ENCODE measurements at regions not wholly inside any gene's neighbourhood (a gene's known extent, or its start where the extent isn't known, plus 50 kb on each side); places are given as distances from the start of the nearest gene placed in this dataset.

DNA sequence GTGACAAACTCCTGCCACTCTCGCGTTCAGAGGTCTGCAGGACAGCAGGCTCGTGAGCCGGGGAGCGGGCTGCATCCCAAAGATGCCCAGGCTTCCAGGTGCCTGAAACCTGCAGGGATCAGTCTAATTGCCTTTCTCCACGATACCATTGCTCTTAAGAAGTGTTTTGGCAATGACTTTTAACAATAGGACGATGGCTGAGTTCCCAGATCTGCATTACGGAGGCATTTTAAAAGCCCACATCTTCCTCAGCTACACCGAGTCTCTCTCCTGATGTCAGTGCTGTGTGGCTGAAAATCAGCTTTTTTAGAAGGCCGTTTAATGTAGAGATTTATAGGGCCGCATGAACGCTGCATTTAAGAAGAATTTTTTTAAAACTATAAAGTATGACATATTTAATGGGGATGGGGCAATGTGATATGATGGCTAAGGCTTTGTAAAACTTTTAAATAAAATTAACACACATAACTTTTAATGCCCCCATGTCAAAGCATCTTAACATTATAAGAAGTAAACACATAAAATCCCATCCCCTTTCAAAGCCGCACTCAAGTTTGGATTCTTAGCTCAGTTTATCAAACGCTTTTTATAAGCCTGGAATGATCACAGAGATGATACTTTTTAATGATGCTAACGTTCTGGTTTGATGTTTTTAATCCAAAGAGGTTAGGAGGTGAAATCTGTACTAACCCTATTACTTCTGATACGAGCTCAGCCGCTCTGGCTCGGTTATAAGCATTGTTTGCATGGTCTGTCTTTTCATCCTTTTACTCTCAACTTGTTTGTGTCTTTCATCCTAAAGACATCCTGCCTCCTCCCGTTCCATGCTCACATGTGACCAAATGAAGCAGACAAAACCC is 386.0 kb downstream of the SMOC2 start:
- TF ChIP-seq GABPA (IDR thresholded peaks at IDR 0.05 in 1 of 2, conservative IDR thresholded peaks at IDR 0.05 in 1 of 2) (no peak), SP1 (IDR thresholded peaks at IDR 0.05) (no peak), NR2F2 (IDR thresholded peaks at IDR 0.05) (no peak)
- TF ChIP-seq, protein P1, sequence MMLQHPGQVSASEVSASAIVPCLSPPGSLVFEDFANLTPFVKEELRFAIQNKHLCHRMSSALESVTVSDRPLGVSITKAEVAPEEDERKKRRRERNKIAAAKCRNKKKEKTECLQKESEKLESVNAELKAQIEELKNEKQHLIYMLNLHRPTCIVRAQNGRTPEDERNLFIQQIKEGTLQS (IDR thresholded peaks at IDR 0.05) = no peak
- TF ChIP-seq, protein P2, sequence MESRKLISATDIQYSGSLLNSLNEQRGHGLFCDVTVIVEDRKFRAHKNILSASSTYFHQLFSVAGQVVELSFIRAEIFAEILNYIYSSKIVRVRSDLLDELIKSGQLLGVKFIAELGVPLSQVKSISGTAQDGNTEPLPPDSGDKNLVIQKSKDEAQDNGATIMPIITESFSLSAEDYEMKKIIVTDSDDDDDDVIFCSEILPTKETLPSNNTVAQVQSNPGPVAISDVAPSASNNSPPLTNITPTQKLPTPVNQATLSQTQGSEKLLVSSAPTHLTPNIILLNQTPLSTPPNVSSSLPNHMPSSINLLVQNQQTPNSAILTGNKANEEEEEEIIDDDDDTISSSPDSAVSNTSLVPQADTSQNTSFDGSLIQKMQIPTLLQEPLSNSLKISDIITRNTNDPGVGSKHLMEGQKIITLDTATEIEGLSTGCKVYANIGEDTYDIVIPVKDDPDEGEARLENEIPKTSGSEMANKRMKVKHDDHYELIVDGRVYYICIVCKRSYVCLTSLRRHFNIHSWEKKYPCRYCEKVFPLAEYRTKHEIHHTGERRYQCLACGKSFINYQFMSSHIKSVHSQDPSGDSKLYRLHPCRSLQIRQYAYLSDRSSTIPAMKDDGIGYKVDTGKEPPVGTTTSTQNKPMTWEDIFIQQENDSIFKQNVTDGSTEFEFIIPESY (IDR thresholded peaks at IDR 0.05) = no peak
- H3K27me3 ChIP-seq (ENCODE audit: control insufficient read depth in 4 of 4, insufficient read depth in 4 of 4, low read length in 3 of 4) = no peaks in the 10 kb centered on the region
- no peak for DNase-seq (ENCODE audit: low spot score)
- no peak overlapping the region for H3K4me3 ChIP-seq (ENCODE audit: low read depth in 1 of 3, low read length in 3 of 3)
- H3K4me1 ChIP-seq (ENCODE audit: control insufficient read depth in 4 of 4, insufficient read depth in 4 of 4, low read length in 3 of 4) = no peaks in the 10 kb centered on the region
- no peaks in the 10 kb centered on the region for H3K36me3 ChIP-seq (ENCODE audit: control insufficient read depth in 4 of 4, insufficient read depth in 3 of 4, low read depth in 1 of 4, low read length in 3 of 4)
- H3K9ac ChIP-seq (ENCODE audit: low read depth in 1 of 2, low read length in 2 of 2) = no peak overlapping the region
- H3K27ac ChIP-seq (ENCODE audit: low read depth in 1 of 2, low read length in 2 of 2) = no peak overlapping the region
- 76% methylated on average over 19 of the region's 19 CpGs for WGBS
- H3K9me3 ChIP-seq (ENCODE audit: control insufficient read depth in 4 of 4, low read length in 3 of 4) = no peaks in the 10 kb centered on the region

DNA sequence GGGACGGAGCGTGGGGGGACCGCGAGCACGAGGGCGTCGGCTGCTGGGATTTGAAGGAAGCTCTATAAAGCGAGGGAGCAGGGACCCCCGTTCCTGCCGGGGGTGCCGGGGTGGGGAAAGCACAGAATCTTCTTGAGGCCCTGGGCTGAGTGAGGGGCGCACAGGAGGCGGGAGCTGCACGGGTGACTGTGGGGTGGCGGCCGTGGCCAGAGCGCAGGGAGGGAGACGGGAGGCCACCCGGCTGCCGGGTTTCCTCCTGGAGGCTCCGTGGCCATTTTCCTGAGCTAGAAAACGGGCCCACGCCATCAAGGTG is 385.1 kb downstream of the SMOC2 start:
- H3K27ac ChIP-seq (ENCODE audit: low read depth in 1 of 2, low read length in 2 of 2) = no peak overlapping the region
- no peak for DNase-seq (ENCODE audit: low spot score)

More for the DNA sequence above, 385.1 kb downstream of the SMOC2 start:
- Histone ChIP-seq H3K27me3 (ENCODE audit: control insufficient read depth in 4 of 4, insufficient read depth in 4 of 4, low read length in 3 of 4) (no peaks in the 10 kb centered on the region), H3K9me3 (ENCODE audit: control insufficient read depth in 4 of 4, low read length in 3 of 4) (no peaks in the 10 kb centered on the region), H3K4me3 (ENCODE audit: low read depth in 1 of 3, low read length in 3 of 3) (no peak overlapping the region), H3K4me1 (ENCODE audit: control insufficient read depth in 4 of 4, insufficient read depth in 4 of 4, low read length in 3 of 4) (no peaks in the 10 kb centered on the region), H3K9ac (ENCODE audit: low read depth in 1 of 2, low read length in 2 of 2) (no peak overlapping the region), H3K36me3 (ENCODE audit: control insufficient read depth in 4 of 4, insufficient read depth in 3 of 4, low read depth in 1 of 4, low read length in 3 of 4) (no peaks in the 10 kb centered on the region)
- TF ChIP-seq GABPA (IDR thresholded peaks at IDR 0.05 in 1 of 2, conservative IDR thresholded peaks at IDR 0.05 in 1 of 2) = no peak
- TF ChIP-seq RXRA (IDR thresholded peaks at IDR 0.05) = no peak
- TF ChIP-seq, protein P2 (IDR thresholded peaks at IDR 0.05) = no peak
- TF ChIP-seq, protein P3, sequence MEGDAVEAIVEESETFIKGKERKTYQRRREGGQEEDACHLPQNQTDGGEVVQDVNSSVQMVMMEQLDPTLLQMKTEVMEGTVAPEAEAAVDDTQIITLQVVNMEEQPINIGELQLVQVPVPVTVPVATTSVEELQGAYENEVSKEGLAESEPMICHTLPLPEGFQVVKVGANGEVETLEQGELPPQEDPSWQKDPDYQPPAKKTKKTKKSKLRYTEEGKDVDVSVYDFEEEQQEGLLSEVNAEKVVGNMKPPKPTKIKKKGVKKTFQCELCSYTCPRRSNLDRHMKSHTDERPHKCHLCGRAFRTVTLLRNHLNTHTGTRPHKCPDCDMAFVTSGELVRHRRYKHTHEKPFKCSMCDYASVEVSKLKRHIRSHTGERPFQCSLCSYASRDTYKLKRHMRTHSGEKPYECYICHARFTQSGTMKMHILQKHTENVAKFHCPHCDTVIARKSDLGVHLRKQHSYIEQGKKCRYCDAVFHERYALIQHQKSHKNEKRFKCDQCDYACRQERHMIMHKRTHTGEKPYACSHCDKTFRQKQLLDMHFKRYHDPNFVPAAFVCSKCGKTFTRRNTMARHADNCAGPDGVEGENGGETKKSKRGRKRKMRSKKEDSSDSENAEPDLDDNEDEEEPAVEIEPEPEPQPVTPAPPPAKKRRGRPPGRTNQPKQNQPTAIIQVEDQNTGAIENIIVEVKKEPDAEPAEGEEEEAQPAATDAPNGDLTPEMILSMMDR (IDR thresholded peaks at IDR 0.05; ENCODE audit: low read depth, low read length, missing input control) = no peak
- TF ChIP-seq FOXA1 (IDR thresholded peaks at IDR 0.05) = no peak
- no peak for TF ChIP-seq TAF1 (conservative IDR thresholded peaks at IDR 0.05)
- no peak for TF ChIP-seq JUND (IDR thresholded peaks at IDR 0.05)
- TF ChIP-seq HNF4G (IDR thresholded peaks at IDR 0.05) = no peak
- TF ChIP-seq, protein P1 (IDR thresholded peaks at IDR 0.05) = no peak
- TF ChIP-seq NR2F2 (IDR thresholded peaks at IDR 0.05) = no peak
- TF ChIP-seq, protein P4, sequence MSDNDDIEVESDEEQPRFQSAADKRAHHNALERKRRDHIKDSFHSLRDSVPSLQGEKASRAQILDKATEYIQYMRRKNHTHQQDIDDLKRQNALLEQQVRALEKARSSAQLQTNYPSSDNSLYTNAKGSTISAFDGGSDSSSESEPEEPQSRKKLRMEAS (IDR thresholded peaks at IDR 0.05) = no peak
- no peak for TF ChIP-seq RAD21 (IDR thresholded peaks at IDR 0.05)
- TF ChIP-seq, protein P5, sequence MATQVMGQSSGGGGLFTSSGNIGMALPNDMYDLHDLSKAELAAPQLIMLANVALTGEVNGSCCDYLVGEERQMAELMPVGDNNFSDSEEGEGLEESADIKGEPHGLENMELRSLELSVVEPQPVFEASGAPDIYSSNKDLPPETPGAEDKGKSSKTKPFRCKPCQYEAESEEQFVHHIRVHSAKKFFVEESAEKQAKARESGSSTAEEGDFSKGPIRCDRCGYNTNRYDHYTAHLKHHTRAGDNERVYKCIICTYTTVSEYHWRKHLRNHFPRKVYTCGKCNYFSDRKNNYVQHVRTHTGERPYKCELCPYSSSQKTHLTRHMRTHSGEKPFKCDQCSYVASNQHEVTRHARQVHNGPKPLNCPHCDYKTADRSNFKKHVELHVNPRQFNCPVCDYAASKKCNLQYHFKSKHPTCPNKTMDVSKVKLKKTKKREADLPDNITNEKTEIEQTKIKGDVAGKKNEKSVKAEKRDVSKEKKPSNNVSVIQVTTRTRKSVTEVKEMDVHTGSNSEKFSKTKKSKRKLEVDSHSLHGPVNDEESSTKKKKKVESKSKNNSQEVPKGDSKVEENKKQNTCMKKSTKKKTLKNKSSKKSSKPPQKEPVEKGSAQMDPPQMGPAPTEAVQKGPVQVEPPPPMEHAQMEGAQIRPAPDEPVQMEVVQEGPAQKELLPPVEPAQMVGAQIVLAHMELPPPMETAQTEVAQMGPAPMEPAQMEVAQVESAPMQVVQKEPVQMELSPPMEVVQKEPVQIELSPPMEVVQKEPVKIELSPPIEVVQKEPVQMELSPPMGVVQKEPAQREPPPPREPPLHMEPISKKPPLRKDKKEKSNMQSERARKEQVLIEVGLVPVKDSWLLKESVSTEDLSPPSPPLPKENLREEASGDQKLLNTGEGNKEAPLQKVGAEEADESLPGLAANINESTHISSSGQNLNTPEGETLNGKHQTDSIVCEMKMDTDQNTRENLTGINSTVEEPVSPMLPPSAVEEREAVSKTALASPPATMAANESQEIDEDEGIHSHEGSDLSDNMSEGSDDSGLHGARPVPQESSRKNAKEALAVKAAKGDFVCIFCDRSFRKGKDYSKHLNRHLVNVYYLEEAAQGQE (IDR thresholded peaks at IDR 0.05) = no peak
- TF ChIP-seq HNF4A (conservative IDR thresholded peaks at IDR 0.05) = no peak
- no peak for TF ChIP-seq SP1 (IDR thresholded peaks at IDR 0.05)
- no peak for TF ChIP-seq FOXA2 (IDR thresholded peaks at IDR 0.05)
- no peak for TF ChIP-seq YY1 (IDR thresholded peaks at IDR 0.05)
- no peak for TF ChIP-seq EGR1 (IDR thresholded peaks at IDR 0.05; ENCODE audit: low read depth in 2 of 2)
- 96% methylated on average over 23 of the region's 23 CpGs for WGBS

Measured in liver (tissue), 8 donors.